ENCODE measurements at regions not wholly inside any gene's neighbourhood (a gene's known extent, or its start where the extent isn't known, plus 50 kb on each side); places are given as distances from the start of the nearest gene placed in this dataset.

GRCh38 chr7:89514970-89515369 is 639.3 kb upstream of the STEAP1 start:
- Histone ChIP-seq H3K27ac (no peak overlapping the region), H3K4me1 (no peaks in the 10 kb centered on the region), H3K27me3 (no peaks in the 10 kb centered on the region), H3K9me3 (no peaks in the 10 kb centered on the region), H3K4me3 (no peak overlapping the region), H3K36me3 (no peaks in the 10 kb centered on the region)
- no peak for DNase-seq (ENCODE audit: low spot score in 2 of 2)
- TF ChIP-seq CTCF (IDR thresholded peaks at IDR 0.05) = no peak
- intact Hi-C loops (cut with DNase I) = no loop called here

DNA sequence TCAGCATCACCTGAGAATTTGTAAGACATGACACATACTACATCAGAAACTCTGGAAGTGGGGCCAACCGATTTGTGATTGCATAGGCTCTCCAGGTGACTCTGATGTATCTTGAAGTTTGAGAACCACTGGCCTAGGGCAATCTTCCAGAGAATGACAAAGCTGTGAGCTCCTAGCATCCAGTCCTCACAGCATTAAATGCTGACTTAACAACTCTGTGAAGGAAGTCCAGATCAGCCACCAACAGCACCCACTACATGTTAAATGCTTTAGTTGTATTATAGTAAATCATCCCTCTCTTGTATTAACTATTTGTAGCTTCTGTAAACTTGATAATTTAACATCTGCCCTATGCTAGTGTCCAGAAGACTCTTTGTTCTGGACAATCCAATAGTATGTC is 636.5 kb upstream of the STEAP1 start:
- Histone ChIP-seq H3K36me3 (no peaks in the 10 kb centered on the region), H3K27ac (no peak overlapping the region), H3K4me1 (no peaks in the 10 kb centered on the region), H3K9me3 (no peaks in the 10 kb centered on the region), H3K4me3 (no peak overlapping the region), H3K27me3 (no peaks in the 10 kb centered on the region)
- TF ChIP-seq CTCF (IDR thresholded peaks at IDR 0.05) = no peak
- no peak for DNase-seq (ENCODE audit: low spot score in 2 of 2)
- intact Hi-C loops (cut with DNase I) = no loop called here

DNA sequence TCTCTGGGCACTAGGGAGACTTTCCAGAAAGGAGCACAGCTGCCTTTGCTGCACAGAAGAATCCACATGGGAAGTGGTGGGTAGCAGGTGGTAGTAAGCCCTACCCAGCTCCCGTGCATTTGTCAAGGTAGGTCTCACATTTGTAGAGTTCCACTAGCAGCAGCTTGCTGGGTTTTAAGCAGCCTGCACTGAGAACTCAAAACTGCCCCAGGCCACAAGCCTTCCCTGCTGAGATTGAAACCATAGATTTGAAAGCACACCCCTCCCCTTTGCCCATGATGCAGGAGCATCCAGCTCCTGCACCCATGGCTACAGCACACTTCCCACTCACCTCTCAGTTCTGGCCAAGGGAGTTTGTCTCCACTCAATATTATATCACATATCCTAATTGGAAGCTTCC is 604.5 kb upstream of the STEAP1 start:
- intact Hi-C loops (cut with DNase I) = no loop called here
- H3K36me3 ChIP-seq = no peaks in the 10 kb centered on the region
- H3K9me3 ChIP-seq = no peaks in the 10 kb centered on the region
- H3K4me3 ChIP-seq = no peak overlapping the region
- no peak overlapping the region for H3K27ac ChIP-seq
- no peak for TF ChIP-seq CTCF (IDR thresholded peaks at IDR 0.05)
- H3K4me1 ChIP-seq = no peaks in the 10 kb centered on the region
- no peak for DNase-seq (ENCODE audit: low spot score in 2 of 2)
- H3K27me3 ChIP-seq = no peaks in the 10 kb centered on the region

DNA sequence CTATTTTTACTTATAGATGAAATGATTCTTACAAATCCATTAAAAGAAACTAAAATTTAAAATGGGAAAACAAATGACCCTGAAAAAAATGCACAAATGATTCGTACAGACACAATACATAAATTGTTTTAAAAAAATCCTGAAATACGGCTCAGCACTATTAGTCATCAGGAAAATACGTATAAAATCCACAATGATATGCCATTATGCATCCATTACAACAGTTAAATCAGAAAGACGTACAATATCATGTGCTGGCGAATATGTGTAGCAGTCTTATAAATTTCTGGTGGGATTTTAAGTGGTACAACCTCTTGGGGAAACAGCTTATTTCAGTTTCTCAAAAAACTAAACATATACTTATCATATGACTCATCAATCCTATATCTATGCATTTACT is 600.1 kb upstream of the STEAP1 start:
- no peak overlapping the region for H3K4me3 ChIP-seq
- DNase-seq (ENCODE audit: low spot score in 2 of 2) = no peak
- no peaks in the 10 kb centered on the region for H3K9me3 ChIP-seq
- no peak overlapping the region for H3K27ac ChIP-seq
- intact Hi-C loops (cut with DNase I) = no loop called here
- H3K4me1 ChIP-seq = no peaks in the 10 kb centered on the region
- no peaks in the 10 kb centered on the region for H3K36me3 ChIP-seq
- H3K27me3 ChIP-seq = no peaks in the 10 kb centered on the region
- TF ChIP-seq CTCF (IDR thresholded peaks at IDR 0.05) = no peak

DNA sequence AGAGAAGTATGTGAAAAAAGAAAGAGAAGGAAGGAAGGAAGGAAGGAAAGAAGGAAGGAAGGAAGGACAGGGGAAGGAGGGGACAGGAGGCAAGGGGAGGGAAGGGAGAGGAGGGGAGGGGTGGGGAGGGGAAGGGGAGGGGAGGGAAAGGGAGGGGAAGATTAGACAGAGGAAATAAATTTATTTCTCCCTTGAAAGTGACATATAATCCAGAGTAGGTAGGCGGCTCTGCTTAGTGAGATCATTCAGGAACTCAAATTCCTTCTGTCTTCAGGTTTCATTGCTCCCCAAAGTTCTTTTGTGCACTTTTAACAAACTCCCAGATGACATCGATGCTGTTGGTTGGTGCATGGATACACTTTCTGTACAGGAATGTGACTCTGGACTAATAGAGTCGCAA is 594.7 kb upstream of the STEAP1 start:
- no peak overlapping the region for H3K27ac ChIP-seq
- H3K4me1 ChIP-seq = no peaks in the 10 kb centered on the region
- H3K9me3 ChIP-seq = no peaks in the 10 kb centered on the region
- no peak for DNase-seq (ENCODE audit: low spot score in 2 of 2)
- no peaks in the 10 kb centered on the region for H3K27me3 ChIP-seq
- no peaks in the 10 kb centered on the region for H3K36me3 ChIP-seq
- no peak overlapping the region for H3K4me3 ChIP-seq
- no peak for TF ChIP-seq CTCF (IDR thresholded peaks at IDR 0.05)
- intact Hi-C loops (cut with DNase I) = no loop called here

DNA sequence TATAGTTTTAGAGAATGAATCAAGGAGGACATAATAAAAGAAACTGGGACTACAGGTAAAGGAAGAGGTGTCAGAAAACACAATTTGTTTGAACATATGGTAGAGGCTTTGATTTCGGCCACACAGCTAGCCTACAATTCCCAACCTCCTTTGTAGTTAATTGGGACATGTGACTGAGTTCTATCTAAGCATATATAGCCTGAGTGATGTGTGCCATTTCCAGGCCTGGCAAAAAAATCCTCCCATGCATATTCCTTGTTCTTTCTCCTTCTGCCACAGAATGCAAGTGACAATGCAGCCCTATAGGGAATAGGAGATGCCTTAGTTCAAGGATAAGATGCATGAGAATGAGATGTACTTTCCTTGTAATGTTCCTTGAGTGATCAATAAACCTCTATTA is 590.7 kb upstream of the STEAP1 start:
- H3K4me1 ChIP-seq = no peaks in the 10 kb centered on the region
- H3K27me3 ChIP-seq = no peaks in the 10 kb centered on the region
- no peak for DNase-seq (ENCODE audit: low spot score in 2 of 2)
- TF ChIP-seq CTCF (IDR thresholded peaks at IDR 0.05) = no peak
- H3K27ac ChIP-seq = no peak overlapping the region
- H3K4me3 ChIP-seq = no peak overlapping the region
- intact Hi-C loops (cut with DNase I) = no loop called here
- H3K9me3 ChIP-seq = no peaks in the 10 kb centered on the region
- no peaks in the 10 kb centered on the region for H3K36me3 ChIP-seq

Data from ascending aorta (tissue), 2 donors.